Thoracic aorta (tissue), 2 donors: ENCODE measurements at regions not wholly inside any gene's neighbourhood (a gene's known extent, or its start where the extent isn't known, plus 50 kb on each side); places are given as distances from the start of the nearest gene placed in this dataset.

Experiments used
- ATAC-seq: fragments of 150-250 bp; one replicate; pipeline ENCODE4 v1.8.0; 2017; ENCODE audit warnings: low read depth; ENCODE audit not compliant: insufficient number of reproducible peaks, low FRiP score
- DNase-seq: peaks from one replicate; pipeline ENCODE4 v3.0.0-alpha.2; 2020; ENCODE audit warnings: low spot score
- H3K27ac ChIP-seq, 2 donors: fragments of 200-600 bp; sonication (generic); 1 replicate in 1 of 2; 2 replicates in 1 of 2; pipeline ENCODE4 v1.5.1; 2016; ENCODE audit warnings: mild to moderate bottlenecking in 2 of 2, moderate library complexity in 2 of 2
- H3K27me3 ChIP-seq: fragments of 200-600 bp; sonication (generic); replicated peaks from 2 replicates; pipeline ENCODE4 v1.6.0; 2016; ENCODE audit warnings: mild to moderate bottlenecking; ENCODE audit not compliant: insufficient read depth
- H3K36me3 ChIP-seq: fragments of 200-600 bp; sonication (generic); one replicate; pipeline ENCODE4 v1.5.1; 2016
- H3K4me1 ChIP-seq, 2 donors: fragments of 200-600 bp; sonication (generic); 1 replicate in 1 of 2; 2 replicates in 1 of 2; pipeline versions ENCODE4 v1.5.1 to v1.6.0; 2016; ENCODE audit warnings: low read depth in 2 of 2, mild to moderate bottlenecking in 1 of 2; ENCODE audit not compliant: control insufficient read depth in 1 of 2
- H3K4me3 ChIP-seq: fragments of 200-600 bp; sonication (generic); 2 replicates; pipeline ENCODE4 v1.5.1; 2016; ENCODE audit warnings: mild to moderate bottlenecking
- H3K9me3 ChIP-seq: fragments of 200-600 bp; sonication (generic); 2 replicates; pipeline ENCODE4 v1.5.1; 2016
- CTCF ChIP-seq: fragments of 200-600 bp; sonication (generic); IDR thresholded peaks from one replicate; pipeline ENCODE4 v1.5.1; 2019; ENCODE audit warnings: antibody characterized with exemption

DNA sequence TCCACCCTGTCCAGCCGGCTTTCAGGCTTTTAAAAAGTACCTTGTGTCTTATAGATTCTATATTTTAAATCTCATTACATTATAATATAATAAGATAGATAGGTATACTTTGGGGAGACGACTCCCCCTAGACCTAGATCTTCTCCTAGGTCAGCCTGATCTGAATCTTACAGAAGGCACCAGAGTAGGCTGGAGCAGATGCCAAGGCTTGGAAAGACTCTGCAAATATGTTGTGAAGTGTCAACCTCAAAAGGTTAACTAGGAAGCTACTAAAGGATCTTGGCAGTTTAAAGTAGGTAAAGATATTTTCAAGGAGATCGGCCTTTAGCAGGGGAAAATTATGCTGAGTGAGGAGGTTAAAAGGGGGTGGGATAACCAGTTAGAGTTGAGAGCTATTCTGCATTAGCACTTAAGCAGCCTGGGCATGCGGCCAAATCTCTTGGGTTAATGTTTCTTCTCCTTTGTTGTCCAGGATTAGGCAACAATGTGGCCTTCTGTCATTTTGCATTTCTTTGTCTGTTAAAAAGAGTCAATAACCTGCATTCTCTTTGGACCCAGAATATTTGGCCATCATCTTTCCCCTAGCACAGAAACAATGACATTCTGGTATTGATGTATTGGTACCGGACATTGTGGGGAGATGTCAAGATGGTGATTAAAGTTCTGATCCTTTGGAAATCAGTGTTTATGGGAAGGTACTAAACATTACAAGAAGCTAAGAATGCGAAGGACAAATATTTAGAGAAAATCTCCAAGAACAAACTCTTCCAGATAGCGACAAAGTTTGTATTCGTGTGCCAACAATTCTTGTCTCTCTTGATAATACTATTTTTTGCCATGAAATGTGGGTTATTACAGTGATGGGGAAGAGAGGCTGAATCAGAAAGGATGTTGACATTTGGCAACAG is 51.2 kb upstream of the DHX40 start:
- TF ChIP-seq CTCF, result no peak
- Histone ChIP-seq H3K4me1 (no peaks in the 10 kb centered on the region), H3K4me3 (no peak overlapping the region), H3K9me3 (no peaks in the 10 kb centered on the region), H3K27me3 (no peaks in the 10 kb centered on the region), H3K36me3 (no peaks in the 10 kb centered on the region), H3K27ac (no peak overlapping the region)
- DNase-seq, result no peak
- no peak for ATAC-seq
